Nephron (organoid): ENCODE measurements at regions not wholly inside any gene's neighbourhood (a gene's known extent, or its start where the extent isn't known, plus 50 kb on each side); places are given as distances from the start of the nearest gene placed in this dataset.

Source experiments
- H3K27ac Mint-ChIP-seq, 3 experiments: 2 replicates each; pipeline ENCODE4 v1.8.0; 2020; ENCODE audit warnings: mixed read lengths in 3 of 3, mild to moderate bottlenecking in 2 of 3, moderate library complexity in 1 of 3
- H3K27me3 Mint-ChIP-seq: 2 replicates; pipeline ENCODE4 v1.8.0; 2021; ENCODE audit warnings: low read depth, mild to moderate bottlenecking, moderate library complexity, mixed read lengths
- H3K36me3 Mint-ChIP-seq: 2 replicates; pipeline ENCODE4 v1.8.0; 2020; ENCODE audit warnings: low read depth, mixed read lengths
- H3K4me1 Mint-ChIP-seq: 2 replicates; pipeline ENCODE4 v1.8.0; 2020; ENCODE audit warnings: mixed read lengths
- H3K4me3 Mint-ChIP-seq, 3 experiments: 2 replicates each; pipeline ENCODE4 v1.8.0; 2020; ENCODE audit warnings: mild to moderate bottlenecking in 3 of 3, mixed read lengths in 3 of 3, moderate library complexity in 2 of 3
- H3K9me3 Mint-ChIP-seq: 2 replicates; pipeline ENCODE4 v1.8.0; 2020; ENCODE audit warnings: mixed read lengths
- CTCF ChIP-seq, 3 experiments: fragments of 200-600 bp; sonication (generic); IDR thresholded peaks; one replicate each; pipeline ENCODE4 v1.5.0; 2021; ENCODE audit warnings: antibody characterized with exemption in 3 of 3; ENCODE audit not compliant: unreplicated experiment in 3 of 3

GRCh38 chr3:152550284-152550683, 281.6 kb downstream of the MBNL1 start:
- no peak for TF ChIP-seq CTCF (IDR thresholded peaks at IDR 0.05; ENCODE audit: unreplicated experiment in 3 of 3)
- H3K27ac Mint-ChIP-seq: no peak overlapping the region
- no peak overlapping the region for H3K4me3 Mint-ChIP-seq
- H3K4me1 Mint-ChIP-seq: peaks cover 5% of the 10 kb centered on the region
- no peaks in the 10 kb centered on the region for H3K36me3 Mint-ChIP-seq
- no peaks in the 10 kb centered on the region for H3K9me3 Mint-ChIP-seq
- no peaks in the 10 kb centered on the region for H3K27me3 Mint-ChIP-seq

- TF ChIP-seq CTCF (IDR thresholded peaks at IDR 0.05; ENCODE audit: unreplicated experiment in 3 of 3): no peak
- Mint-ChIP-seq H3K9me3 (no peaks in the 10 kb centered on the region), H3K27me3 (no peaks in the 10 kb centered on the region), H3K4me1 (peaks cover 23% of the 10 kb centered on the region), H3K4me3 (no peak overlapping the region), H3K27ac (no peak overlapping the region), H3K36me3 (no peaks in the 10 kb centered on the region)
These were observed 280.0 kb upstream of the P2RY1 start for GRCh38 chr3:152554980-152555379.

- Mint-ChIP-seq H3K36me3 (no peaks in the 10 kb centered on the region), H3K4me3 (no peak overlapping the region), H3K4me1 (peaks cover 23% of the 10 kb centered on the region), H3K27ac (no peak overlapping the region), H3K27me3 (no peaks in the 10 kb centered on the region), H3K9me3 (no peaks in the 10 kb centered on the region)
- no peak for TF ChIP-seq CTCF (IDR thresholded peaks at IDR 0.05; ENCODE audit: unreplicated experiment in 3 of 3)
These were observed 279.2 kb upstream of the P2RY1 start for GRCh38 chr3:152555666-152556291.

- Mint-ChIP-seq H3K36me3 (no peaks in the 10 kb centered on the region), H3K27me3 (no peaks in the 10 kb centered on the region), H3K27ac (no peak overlapping the region), H3K9me3 (no peaks in the 10 kb centered on the region), H3K4me1 (peaks cover 23% of the 10 kb centered on the region), H3K4me3 (no peak overlapping the region)
- TF ChIP-seq CTCF (IDR thresholded peaks at IDR 0.05; ENCODE audit: unreplicated experiment in 3 of 3): no peak
These were observed 278.1 kb upstream of the P2RY1 start for GRCh38 chr3:152556731-152557254.

- Mint-ChIP-seq H3K4me1 (peaks cover 23% of the 10 kb centered on the region), H3K27ac (peak overlapping the region in 1 of 3 experiments; percentile 57), H3K9me3 (no peaks in the 10 kb centered on the region), H3K4me3 (no peak overlapping the region), H3K36me3 (no peaks in the 10 kb centered on the region), H3K27me3 (no peaks in the 10 kb centered on the region)
- TF ChIP-seq CTCF (IDR thresholded peaks at IDR 0.05; ENCODE audit: unreplicated experiment in 3 of 3): no peak
These were observed 277.5 kb upstream of the P2RY1 start for GRCh38 chr3:152557302-152557999.
